ENCODE measurements at regions not wholly inside any gene's neighbourhood (a gene's known extent, or its start where the extent isn't known, plus 50 kb on each side); places are given as distances from the start of the nearest gene placed in this dataset.

GRCh38 chr4:62849696-62850095, 1559.6 kb downstream of the TECRL start:
- no peak for TF ChIP-seq CTCF (IDR thresholded peaks at IDR 0.05)
- no peak for TF ChIP-seq POLR2A (IDR thresholded peaks at IDR 0.05)
- no peak for TF ChIP-seq POLR2AphosphoS5 (IDR thresholded peaks at IDR 0.05)
